ENCODE measurements at regions not wholly inside any gene's neighbourhood (a gene's known extent, or its start where the extent isn't known, plus 50 kb on each side); places are given as distances from the start of the nearest gene placed in this dataset.

GRCh38 chr15:83380682-83381081, 66.5 kb upstream of the SH3GL3 start:
- TF ChIP-seq CTCF (IDR thresholded peaks at IDR 0.05) (no peak), EP300 (IDR thresholded peaks at IDR 0.05) (no peak), POLR2A (IDR thresholded peaks at IDR 0.05) (no peak)

Data from tibial nerve (tissue), 4 donors.